ENCODE measurements at regions not wholly inside any gene's neighbourhood (a gene's known extent, or its start where the extent isn't known, plus 50 kb on each side); places are given as distances from the start of the nearest gene placed in this dataset.

DNA sequence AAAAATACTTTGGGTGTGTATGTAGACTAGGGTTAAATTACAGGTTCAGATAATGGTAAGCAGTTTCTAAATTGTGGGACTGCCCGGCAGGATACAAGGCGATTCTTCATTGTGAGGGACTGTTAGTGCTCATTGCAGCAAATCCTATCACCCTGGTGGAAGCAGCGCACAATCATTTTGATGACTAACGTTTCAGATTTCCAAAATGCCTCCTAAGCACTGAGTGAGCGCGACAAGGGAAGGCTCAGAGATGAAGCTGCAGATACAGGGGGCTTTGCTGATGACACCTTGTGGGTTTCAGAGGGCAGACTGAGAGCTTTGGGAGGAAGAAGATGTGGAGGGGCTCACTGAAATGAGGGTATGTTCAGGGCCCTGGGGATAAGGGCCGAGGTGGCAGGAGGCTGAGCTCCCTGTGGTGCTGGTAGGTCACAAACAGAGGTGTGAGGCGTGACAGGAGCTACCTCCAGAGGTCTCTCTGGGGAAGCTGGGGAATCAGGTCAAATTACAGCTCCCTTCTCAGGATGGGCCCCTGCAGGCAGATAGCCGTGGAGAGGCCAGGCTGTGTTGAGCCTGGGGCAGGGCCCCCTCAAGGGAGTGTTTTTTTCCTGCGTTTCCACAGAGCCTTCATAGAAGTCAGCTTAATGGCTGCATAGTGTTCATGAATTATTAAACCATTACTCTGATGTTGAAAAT lies 84.5 kb upstream of the FYN start:
- Histone ChIP-seq H3K36me3 (ENCODE audit: control insufficient read depth, insufficient read depth, low read length) (no peaks in the 10 kb centered on the region), H3K27ac (ENCODE audit: low read depth, low read length) (no peak overlapping the region), H3K9ac (ENCODE audit: low read depth, low read length) (no peak overlapping the region), H3K27me3 (ENCODE audit: control insufficient read depth, insufficient read depth, low read length) (no peaks in the 10 kb centered on the region; the same call in 1 of the 2 replicates), H3K4me3 (ENCODE audit: low read depth, low read length) (no peak overlapping the region), H3K4me1 (ENCODE audit: control insufficient read depth, insufficient read depth, low read length) (peaks cover 10% of the 10 kb centered on the region), H3K9me3 (ENCODE audit: control insufficient read depth, insufficient read depth, low read length) (no peaks in the 10 kb centered on the region)

DNA sequence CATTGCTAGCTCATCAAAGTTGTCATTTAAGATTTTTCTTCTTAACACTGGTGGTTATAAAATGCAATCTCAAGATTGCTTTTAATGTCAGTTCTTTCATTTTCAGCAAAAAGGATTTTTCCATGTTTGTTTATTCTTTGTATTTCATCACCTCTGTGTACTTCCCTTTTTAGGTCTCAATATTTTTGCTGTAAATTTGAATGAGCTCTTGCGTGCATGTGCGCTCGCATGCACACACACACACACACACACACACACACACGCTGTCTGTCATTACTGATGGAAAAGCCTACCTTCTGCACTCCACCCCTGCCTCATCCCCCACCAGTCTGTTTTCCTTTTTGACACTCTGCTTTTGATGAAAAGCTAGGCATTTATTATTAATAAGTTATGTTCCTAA lies 85.3 kb upstream of the FYN start:
- Histone ChIP-seq H3K4me3 (ENCODE audit: low read depth, low read length) (no peak overlapping the region), H3K9ac (ENCODE audit: low read depth, low read length) (no peak overlapping the region), H3K9me3 (ENCODE audit: control insufficient read depth, insufficient read depth, low read length) (no peaks in the 10 kb centered on the region), H3K4me1 (ENCODE audit: control insufficient read depth, insufficient read depth, low read length) (peaks cover 10% of the 10 kb centered on the region), H3K27ac (ENCODE audit: low read depth, low read length) (no peak overlapping the region), H3K36me3 (ENCODE audit: control insufficient read depth, insufficient read depth, low read length) (no peaks in the 10 kb centered on the region), H3K27me3 (ENCODE audit: control insufficient read depth, insufficient read depth, low read length) (no peaks in the 10 kb centered on the region; the same call in 1 of the 2 replicates)

DNA sequence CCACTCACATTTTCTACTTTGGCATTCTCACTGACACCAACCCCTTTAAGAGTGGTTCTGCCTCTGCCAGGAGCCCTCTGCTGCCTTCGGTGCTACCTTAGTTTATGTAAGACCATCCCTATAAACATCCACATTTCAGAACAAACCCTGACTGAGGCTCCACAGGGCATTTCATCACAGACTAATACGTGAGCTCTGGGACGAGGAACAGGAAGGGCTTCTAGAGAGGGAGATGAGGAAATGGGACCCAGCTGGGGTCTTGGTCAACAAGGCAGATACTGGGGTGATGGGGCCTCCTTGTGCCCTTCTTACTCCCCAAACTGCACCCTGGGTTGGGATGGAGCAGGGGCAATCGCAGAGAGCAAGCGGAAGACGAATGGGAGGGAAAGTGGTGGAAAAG lies 86.5 kb upstream of the FYN start:
- H3K9ac ChIP-seq (ENCODE audit: low read depth, low read length) = no peak overlapping the region
- no peaks in the 10 kb centered on the region; the same call in 1 of the 2 replicates for H3K27me3 ChIP-seq (ENCODE audit: control insufficient read depth, insufficient read depth, low read length)
- no peaks in the 10 kb centered on the region for H3K9me3 ChIP-seq (ENCODE audit: control insufficient read depth, insufficient read depth, low read length)
- no peak overlapping the region for H3K4me3 ChIP-seq (ENCODE audit: low read depth, low read length)
- H3K4me1 ChIP-seq (ENCODE audit: control insufficient read depth, insufficient read depth, low read length) = peaks cover 10% of the 10 kb centered on the region
- no peak overlapping the region for H3K27ac ChIP-seq (ENCODE audit: low read depth, low read length)
- H3K36me3 ChIP-seq (ENCODE audit: control insufficient read depth, insufficient read depth, low read length) = no peaks in the 10 kb centered on the region

DNA sequence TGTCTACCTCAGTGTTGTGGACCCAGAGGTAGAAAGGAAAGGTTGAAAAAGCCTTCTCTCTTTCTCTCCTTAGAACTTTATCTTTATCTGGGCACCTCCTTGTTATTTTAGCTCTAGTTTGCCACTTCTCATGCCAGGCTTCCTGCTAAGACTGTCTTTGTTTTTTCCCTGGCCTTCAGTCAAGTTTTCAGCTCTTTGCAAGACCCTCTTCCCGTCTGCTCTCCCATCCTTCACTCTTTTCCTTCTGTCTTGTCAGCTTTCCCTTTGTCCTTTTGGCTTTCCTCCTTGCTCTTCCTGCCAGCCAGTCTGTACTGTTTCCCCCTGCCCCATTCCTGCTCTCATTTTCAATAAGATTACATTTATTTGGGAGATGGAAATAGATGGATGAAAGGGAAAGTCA lies 86.8 kb upstream of the CCN6 start:
- no peak overlapping the region for H3K9ac ChIP-seq (ENCODE audit: low read depth, low read length)
- H3K27me3 ChIP-seq (ENCODE audit: control insufficient read depth, insufficient read depth, low read length) = no peaks in the 10 kb centered on the region; the same call in 1 of the 2 replicates
- no peak overlapping the region for H3K4me3 ChIP-seq (ENCODE audit: low read depth, low read length)
- no peaks in the 10 kb centered on the region for H3K36me3 ChIP-seq (ENCODE audit: control insufficient read depth, insufficient read depth, low read length)
- peaks cover 9% of the 10 kb centered on the region; the same call in 1 of the 2 replicates for H3K4me1 ChIP-seq (ENCODE audit: control insufficient read depth, insufficient read depth, low read length)
- no peak overlapping the region for H3K27ac ChIP-seq (ENCODE audit: low read depth, low read length)
- no peaks in the 10 kb centered on the region for H3K9me3 ChIP-seq (ENCODE audit: control insufficient read depth, insufficient read depth, low read length)

DNA sequence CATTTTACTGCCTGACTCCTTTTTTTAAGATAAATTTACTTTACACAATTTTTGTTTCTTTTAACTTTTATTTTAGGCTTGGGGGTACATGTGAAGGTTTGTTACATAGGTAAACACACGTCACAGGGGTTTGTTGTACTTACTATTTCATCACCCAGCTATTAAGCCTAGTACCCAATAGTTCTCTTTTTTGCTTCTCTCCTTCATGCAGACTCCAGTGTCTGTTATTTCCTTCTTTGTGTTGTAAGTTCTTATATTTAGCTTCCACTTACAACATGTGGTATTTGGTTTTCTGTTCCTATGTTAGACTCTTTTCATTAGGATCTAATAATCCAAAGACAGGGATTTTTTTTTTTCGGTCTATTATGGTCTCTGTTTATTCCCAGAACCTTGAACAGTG lies 83.5 kb upstream of the CCN6 start:
- no peak overlapping the region for H3K9ac ChIP-seq (ENCODE audit: low read depth, low read length)
- no peaks in the 10 kb centered on the region; the same call in 1 of the 2 replicates for H3K27me3 ChIP-seq (ENCODE audit: control insufficient read depth, insufficient read depth, low read length)
- H3K4me1 ChIP-seq (ENCODE audit: control insufficient read depth, insufficient read depth, low read length) = peaks cover 9% of the 10 kb centered on the region; the same call in 1 of the 2 replicates
- no peaks in the 10 kb centered on the region for H3K9me3 ChIP-seq (ENCODE audit: control insufficient read depth, insufficient read depth, low read length)
- H3K4me3 ChIP-seq (ENCODE audit: low read depth, low read length) = no peak overlapping the region
- H3K36me3 ChIP-seq (ENCODE audit: control insufficient read depth, insufficient read depth, low read length) = no peaks in the 10 kb centered on the region
- no peak overlapping the region for H3K27ac ChIP-seq (ENCODE audit: low read depth, low read length)

DNA sequence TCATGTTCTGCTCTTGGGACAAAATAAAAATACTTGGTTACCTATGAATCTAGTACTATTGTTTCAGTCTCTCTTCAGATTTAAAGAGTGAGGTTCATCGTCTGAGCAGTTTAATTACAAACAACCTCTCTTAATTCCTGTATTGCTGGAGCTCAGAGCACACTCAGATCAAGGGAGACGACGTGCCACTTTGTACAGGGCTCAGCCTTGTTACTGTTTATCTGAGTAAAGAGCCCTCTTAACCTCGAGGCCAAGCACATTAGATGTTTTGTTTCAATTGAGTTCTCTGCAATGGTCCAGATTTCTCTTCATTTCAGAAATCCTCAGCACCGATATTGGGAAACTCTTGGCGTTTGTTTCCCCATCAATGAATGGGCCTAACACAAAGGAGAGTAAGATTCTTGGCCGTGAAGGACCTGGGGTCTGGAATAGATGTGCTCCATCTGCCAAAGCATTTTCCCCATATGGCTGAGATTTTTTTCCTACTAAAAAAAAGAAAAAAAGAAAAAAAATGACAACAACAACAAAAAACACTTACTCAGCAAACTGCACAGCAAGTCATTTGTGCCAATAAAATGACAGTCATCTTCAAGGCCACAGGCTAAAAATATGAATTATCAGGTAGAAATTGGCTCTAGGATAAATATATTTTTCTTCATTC lies 82.6 kb upstream of the CCN6 start:
- peaks cover 9% of the 10 kb centered on the region; the same call in 1 of the 2 replicates for H3K4me1 ChIP-seq (ENCODE audit: control insufficient read depth, insufficient read depth, low read length)
- H3K36me3 ChIP-seq (ENCODE audit: control insufficient read depth, insufficient read depth, low read length) = no peaks in the 10 kb centered on the region
- no peak overlapping the region for H3K4me3 ChIP-seq (ENCODE audit: low read depth, low read length)
- H3K27me3 ChIP-seq (ENCODE audit: control insufficient read depth, insufficient read depth, low read length) = no peaks in the 10 kb centered on the region; the same call in 1 of the 2 replicates
- H3K27ac ChIP-seq (ENCODE audit: low read depth, low read length) = no peak overlapping the region
- no peaks in the 10 kb centered on the region for H3K9me3 ChIP-seq (ENCODE audit: control insufficient read depth, insufficient read depth, low read length)
- no peak overlapping the region for H3K9ac ChIP-seq (ENCODE audit: low read depth, low read length)

DNA sequence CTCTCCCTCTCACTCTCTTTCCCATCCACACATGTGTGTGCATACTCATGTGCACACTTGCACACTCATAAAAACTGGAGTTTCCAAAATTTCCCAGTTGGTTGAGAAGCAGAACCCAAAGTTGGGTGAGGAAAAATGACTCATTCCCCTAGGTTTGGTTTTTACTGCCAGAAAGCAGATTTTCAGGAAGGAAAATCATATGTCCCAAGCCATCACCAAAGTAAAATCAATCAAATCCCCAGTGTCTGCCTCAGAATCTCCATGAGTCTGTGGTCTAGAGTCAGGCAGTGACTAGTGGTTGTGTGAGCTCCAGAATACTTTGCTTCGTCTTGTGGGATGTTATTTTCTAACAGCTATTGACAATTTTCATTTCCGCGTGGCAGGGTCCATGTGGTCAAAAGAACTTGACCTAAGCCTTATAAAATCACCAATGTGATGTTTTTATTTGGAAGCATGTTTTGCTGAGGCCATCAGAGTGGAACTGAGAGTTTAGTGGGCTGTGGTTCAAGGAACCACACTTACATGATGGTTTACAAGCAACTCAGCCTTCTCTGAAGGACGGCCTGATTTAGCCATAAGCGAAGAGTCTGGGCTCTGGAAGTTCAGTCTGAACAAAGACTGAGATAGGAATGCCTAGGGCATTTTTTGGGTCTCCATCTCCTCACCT lies 81.9 kb upstream of the CCN6 start:
- Histone ChIP-seq H3K27me3 (ENCODE audit: control insufficient read depth, insufficient read depth, low read length) (no peaks in the 10 kb centered on the region; the same call in 1 of the 2 replicates), H3K9ac (ENCODE audit: low read depth, low read length) (no peak overlapping the region), H3K4me3 (ENCODE audit: low read depth, low read length) (no peak overlapping the region), H3K36me3 (ENCODE audit: control insufficient read depth, insufficient read depth, low read length) (no peaks in the 10 kb centered on the region), H3K4me1 (ENCODE audit: control insufficient read depth, insufficient read depth, low read length) (peaks cover 9% of the 10 kb centered on the region; the same call in 1 of the 2 replicates), H3K27ac (ENCODE audit: low read depth, low read length) (no peak overlapping the region), H3K9me3 (ENCODE audit: control insufficient read depth, insufficient read depth, low read length) (no peaks in the 10 kb centered on the region)

DNA sequence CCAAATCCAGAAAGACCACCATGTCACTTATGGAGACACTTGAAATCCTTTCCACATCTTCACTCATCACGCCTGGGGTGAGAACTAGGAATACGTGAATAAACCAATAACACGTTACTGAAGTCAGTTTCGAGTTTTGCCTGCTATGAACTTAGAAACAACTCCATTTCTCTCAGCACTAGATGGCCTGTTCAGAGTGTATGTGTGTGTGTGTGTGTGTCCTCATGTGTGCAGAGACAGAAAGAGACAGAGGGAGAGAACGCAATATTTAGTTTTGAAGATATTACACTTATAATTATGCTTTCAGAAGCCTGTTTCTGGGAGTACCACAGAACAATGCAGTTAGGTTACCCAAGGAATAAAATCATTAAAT lies 81.2 kb upstream of the CCN6 start:
- H3K9me3 ChIP-seq (ENCODE audit: control insufficient read depth, insufficient read depth, low read length) = no peaks in the 10 kb centered on the region
- no peaks in the 10 kb centered on the region; the same call in 1 of the 2 replicates for H3K27me3 ChIP-seq (ENCODE audit: control insufficient read depth, insufficient read depth, low read length)
- no peak overlapping the region for H3K4me3 ChIP-seq (ENCODE audit: low read depth, low read length)
- no peaks in the 10 kb centered on the region for H3K36me3 ChIP-seq (ENCODE audit: control insufficient read depth, insufficient read depth, low read length)
- H3K9ac ChIP-seq (ENCODE audit: low read depth, low read length) = no peak overlapping the region
- peaks cover 9% of the 10 kb centered on the region; the same call in 1 of the 2 replicates for H3K4me1 ChIP-seq (ENCODE audit: control insufficient read depth, insufficient read depth, low read length)
- no peak overlapping the region for H3K27ac ChIP-seq (ENCODE audit: low read depth, low read length)

DNA sequence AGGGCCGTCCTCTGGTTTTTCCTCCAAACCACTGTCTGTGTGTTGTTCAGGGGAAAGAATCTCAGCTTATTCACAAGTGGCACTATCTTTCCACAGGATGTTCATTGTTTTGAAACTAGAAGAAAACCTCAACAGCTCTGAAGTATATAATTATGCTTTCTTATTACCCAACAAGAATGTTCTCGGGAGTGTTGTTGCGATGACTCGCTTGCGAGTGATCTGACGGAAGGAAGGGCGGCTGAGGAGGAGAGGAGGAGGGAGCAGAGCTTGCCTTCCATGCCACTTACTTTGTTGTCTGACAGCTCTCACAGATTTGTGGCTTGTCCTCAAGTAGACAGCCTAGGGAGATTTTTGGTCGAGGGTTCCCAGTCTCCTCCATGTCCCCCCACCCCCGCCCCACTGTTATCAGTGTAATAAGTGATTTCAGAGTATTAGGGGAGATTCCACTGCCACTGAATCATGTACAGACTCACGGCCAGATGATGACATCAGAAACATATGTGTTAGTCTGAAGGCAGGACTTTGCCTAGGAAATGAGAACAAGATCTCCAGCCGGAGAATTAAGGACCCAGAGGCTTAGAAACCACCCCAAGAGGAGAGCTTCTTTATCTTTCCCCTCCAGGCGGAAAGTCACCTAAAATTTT lies 80.7 kb upstream of the CCN6 start:
- Histone ChIP-seq H3K9me3 (ENCODE audit: control insufficient read depth, insufficient read depth, low read length) (no peaks in the 10 kb centered on the region), H3K4me3 (ENCODE audit: low read depth, low read length) (no peak overlapping the region), H3K36me3 (ENCODE audit: control insufficient read depth, insufficient read depth, low read length) (no peaks in the 10 kb centered on the region), H3K4me1 (ENCODE audit: control insufficient read depth, insufficient read depth, low read length) (peaks cover 9% of the 10 kb centered on the region; the same call in 1 of the 2 replicates), H3K27ac (ENCODE audit: low read depth, low read length) (no peak overlapping the region), H3K9ac (ENCODE audit: low read depth, low read length) (no peak overlapping the region), H3K27me3 (ENCODE audit: control insufficient read depth, insufficient read depth, low read length) (no peaks in the 10 kb centered on the region; the same call in 1 of the 2 replicates)

DNA sequence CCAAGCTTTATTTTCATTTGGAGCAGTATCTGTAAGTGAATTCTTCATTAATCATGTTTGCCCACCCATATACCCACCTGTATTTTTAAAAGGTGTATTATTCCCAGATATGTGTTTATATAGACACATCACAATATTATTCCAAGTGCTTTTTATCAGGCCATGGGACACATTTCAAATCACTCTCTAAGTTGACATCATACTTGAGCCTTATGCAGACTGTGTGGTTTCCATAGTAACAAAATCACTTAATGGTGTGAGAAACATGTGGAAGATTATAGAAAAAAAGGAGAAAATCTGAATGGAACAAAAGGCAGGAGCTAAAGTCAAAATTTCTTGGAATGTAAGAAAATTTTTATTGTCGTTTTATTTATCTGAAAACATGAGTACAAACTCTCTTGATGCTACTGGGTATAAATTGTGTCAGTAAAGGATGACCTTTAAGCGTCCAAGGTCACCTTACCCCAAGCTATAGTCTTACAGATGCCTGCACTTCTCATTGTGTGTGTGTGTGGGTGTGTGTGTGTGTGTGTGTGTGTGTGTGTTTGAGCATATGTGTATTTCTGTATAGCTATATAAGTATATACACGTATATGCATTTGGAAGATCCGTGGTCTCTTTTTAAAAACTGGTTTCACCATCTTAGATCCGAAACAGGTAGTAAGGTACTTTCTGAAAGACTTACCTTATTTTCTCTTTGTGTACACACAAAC lies 79.8 kb upstream of the CCN6 start:
- H3K27ac ChIP-seq (ENCODE audit: low read depth, low read length) = no peak overlapping the region
- H3K4me1 ChIP-seq (ENCODE audit: control insufficient read depth, insufficient read depth, low read length) = peaks cover 9% of the 10 kb centered on the region; the same call in 1 of the 2 replicates
- H3K36me3 ChIP-seq (ENCODE audit: control insufficient read depth, insufficient read depth, low read length) = no peaks in the 10 kb centered on the region
- H3K9ac ChIP-seq (ENCODE audit: low read depth, low read length) = no peak overlapping the region
- H3K9me3 ChIP-seq (ENCODE audit: control insufficient read depth, insufficient read depth, low read length) = no peaks in the 10 kb centered on the region
- H3K4me3 ChIP-seq (ENCODE audit: low read depth, low read length) = no peak overlapping the region
- H3K27me3 ChIP-seq (ENCODE audit: control insufficient read depth, insufficient read depth, low read length) = no peaks in the 10 kb centered on the region

Measured in HUES48 (cell line).